ENCODE measurements at regions not wholly inside any gene's neighbourhood (a gene's known extent, or its start where the extent isn't known, plus 50 kb on each side); places are given as distances from the start of the nearest gene placed in this dataset.

DNA sequence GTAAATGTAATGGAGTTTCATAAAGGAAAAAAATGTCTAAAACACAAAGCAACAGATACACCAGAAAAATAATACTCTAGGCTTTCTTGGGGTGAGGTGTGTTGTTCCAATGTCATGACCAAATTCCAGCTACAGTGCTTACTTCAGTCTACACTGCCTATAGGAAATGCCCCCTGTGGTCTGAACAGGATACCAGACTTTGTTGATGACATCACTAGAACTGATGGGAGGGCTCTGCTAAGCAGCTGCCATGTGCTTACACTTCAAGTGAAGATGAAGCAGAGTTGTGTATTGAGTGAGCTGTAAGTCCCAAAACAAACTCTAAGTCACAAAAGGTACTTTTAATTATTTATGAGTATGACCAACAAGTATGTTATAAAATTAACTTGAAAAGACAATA lies 456.1 kb upstream of the IL12A start:
- Histone ChIP-seq H3K27me3 (ENCODE audit: control insufficient read depth, insufficient read depth, low read length) (no peaks in the 10 kb centered on the region), H3K36me3 (ENCODE audit: control insufficient read depth, insufficient read depth, low read length) (no peaks in the 10 kb centered on the region), H3K4me3 (ENCODE audit: low read depth, low read length) (no peak overlapping the region)
- FAIRE-seq, result no peak
- DNase-seq (ENCODE audit: low read depth), result no peak
- TF ChIP-seq, protein P1, sequence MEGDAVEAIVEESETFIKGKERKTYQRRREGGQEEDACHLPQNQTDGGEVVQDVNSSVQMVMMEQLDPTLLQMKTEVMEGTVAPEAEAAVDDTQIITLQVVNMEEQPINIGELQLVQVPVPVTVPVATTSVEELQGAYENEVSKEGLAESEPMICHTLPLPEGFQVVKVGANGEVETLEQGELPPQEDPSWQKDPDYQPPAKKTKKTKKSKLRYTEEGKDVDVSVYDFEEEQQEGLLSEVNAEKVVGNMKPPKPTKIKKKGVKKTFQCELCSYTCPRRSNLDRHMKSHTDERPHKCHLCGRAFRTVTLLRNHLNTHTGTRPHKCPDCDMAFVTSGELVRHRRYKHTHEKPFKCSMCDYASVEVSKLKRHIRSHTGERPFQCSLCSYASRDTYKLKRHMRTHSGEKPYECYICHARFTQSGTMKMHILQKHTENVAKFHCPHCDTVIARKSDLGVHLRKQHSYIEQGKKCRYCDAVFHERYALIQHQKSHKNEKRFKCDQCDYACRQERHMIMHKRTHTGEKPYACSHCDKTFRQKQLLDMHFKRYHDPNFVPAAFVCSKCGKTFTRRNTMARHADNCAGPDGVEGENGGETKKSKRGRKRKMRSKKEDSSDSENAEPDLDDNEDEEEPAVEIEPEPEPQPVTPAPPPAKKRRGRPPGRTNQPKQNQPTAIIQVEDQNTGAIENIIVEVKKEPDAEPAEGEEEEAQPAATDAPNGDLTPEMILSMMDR (IDR thresholded peaks at IDR 0.05; ENCODE audit: insufficient read depth, low read length, severe bottlenecking), result no peak

DNA sequence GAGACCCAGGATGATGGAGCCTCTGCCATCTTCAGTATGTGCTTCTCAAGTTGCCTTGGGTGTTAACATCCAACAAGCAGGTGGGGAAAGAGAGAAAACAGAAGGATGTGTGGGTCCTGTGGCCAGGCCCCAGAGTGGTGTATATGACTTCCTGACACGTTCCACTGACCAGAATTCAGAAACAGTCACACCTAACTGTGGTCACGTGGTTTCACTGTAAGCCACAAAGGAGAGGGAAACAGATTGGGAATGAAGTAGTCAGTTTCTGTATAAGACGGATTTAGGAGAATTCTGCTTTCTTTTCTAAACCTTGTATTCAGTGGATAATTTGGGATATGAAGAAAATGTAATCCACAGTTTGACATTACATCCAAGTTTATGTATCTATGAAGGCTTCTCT lies 454.1 kb upstream of the IL12A start:
- TF ChIP-seq, protein P1 (IDR thresholded peaks at IDR 0.05; ENCODE audit: insufficient read depth, low read length, severe bottlenecking), result no peak
- no peaks in the 10 kb centered on the region for H3K36me3 ChIP-seq (ENCODE audit: control insufficient read depth, insufficient read depth, low read length)
- no peak overlapping the region for H3K4me3 ChIP-seq (ENCODE audit: low read depth, low read length)
- DNase-seq (ENCODE audit: low read depth) (no peak), FAIRE-seq (no peak)
- no peaks in the 10 kb centered on the region for H3K27me3 ChIP-seq (ENCODE audit: control insufficient read depth, insufficient read depth, low read length)

DNA sequence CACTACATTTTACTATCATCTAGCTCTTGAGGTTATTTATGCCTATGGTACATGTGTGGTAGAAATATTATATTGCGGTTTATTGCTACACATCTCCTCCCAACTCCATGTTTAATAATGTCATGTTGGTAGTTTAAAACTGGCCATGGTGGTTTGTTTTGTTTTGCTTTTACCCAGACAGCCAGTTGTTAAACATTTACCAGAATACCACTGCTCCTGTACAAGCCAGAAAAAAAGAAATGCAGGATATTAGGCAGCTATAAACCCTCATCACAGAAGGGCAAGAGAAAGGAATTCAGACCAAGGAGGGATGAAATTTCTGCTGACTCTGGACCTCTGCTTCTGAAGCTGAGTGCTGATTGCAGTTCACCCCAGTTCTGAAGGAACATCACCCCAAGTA lies 451.8 kb upstream of the IL12A start:
- Histone ChIP-seq H3K4me3 (ENCODE audit: low read depth, low read length) (no peak overlapping the region), H3K27me3 (ENCODE audit: control insufficient read depth, insufficient read depth, low read length) (no peaks in the 10 kb centered on the region), H3K36me3 (ENCODE audit: control insufficient read depth, insufficient read depth, low read length) (no peaks in the 10 kb centered on the region)
- no peak for FAIRE-seq
- DNase-seq (ENCODE audit: low read depth), result no peak
- TF ChIP-seq, protein P1 (IDR thresholded peaks at IDR 0.05; ENCODE audit: insufficient read depth, low read length, severe bottlenecking), result no peak

DNA sequence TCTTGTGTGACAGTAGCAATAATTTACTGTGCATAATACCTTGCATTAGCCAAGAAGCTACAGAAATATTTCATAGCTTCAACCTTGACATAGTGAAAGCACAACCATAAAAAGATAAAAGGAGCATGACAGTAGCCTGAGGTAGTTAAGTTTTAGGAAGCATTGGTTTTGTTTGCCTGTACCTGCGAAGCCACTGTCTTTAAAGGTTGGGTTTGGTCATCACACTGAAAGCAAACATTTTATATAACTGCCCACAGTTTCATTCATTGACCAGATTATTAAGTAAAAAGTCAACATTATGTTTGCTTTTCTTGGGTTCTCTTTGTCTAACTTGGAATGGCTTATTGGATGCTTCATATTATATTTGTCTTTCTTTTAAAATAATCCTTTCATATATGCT lies 450.1 kb upstream of the IL12A start:
- TF ChIP-seq, protein P1 (IDR thresholded peaks at IDR 0.05; ENCODE audit: insufficient read depth, low read length, severe bottlenecking), result no peak
- DNase-seq (ENCODE audit: low read depth) (no peak), FAIRE-seq (no peak)
- Histone ChIP-seq H3K36me3 (ENCODE audit: control insufficient read depth, insufficient read depth, low read length) (no peaks in the 10 kb centered on the region), H3K4me3 (ENCODE audit: low read depth, low read length) (no peak overlapping the region), H3K27me3 (ENCODE audit: control insufficient read depth, insufficient read depth, low read length) (no peaks in the 10 kb centered on the region)

DNA sequence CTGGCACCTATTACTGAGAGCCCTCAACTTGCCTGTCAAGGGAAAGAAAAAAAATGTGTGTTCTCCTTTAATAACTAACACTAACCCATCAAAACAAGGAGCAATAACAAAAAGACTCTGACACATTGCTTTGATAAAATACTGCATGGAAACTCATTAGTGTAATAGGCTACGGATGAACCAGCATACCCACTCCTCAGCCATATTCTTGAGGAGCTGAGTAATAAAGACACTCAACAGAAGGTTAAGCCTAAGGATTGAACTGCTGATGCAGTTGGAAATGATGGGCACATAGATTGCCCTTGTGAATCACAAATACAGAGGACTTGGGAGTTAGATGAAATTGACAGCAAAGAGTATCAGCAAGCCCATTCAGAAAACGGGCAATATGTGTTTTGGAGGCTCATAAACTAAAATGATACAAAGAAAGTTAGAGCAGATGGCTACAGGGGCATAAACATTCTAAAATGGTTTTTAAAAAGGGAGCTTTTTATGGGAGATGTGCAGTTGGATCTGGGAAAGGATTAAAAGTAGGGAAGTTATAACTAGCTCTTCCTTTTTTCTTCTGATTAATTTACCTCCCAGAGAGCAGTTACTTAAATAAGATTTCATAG lies 447.6 kb upstream of the IL12A start:
- TF ChIP-seq, protein P1 (IDR thresholded peaks at IDR 0.05; ENCODE audit: insufficient read depth, low read length, severe bottlenecking), result no peak
- DNase-seq (ENCODE audit: low read depth), result no peak
- no peaks in the 10 kb centered on the region for H3K36me3 ChIP-seq (ENCODE audit: control insufficient read depth, insufficient read depth, low read length)
- no peak overlapping the region for H3K4me3 ChIP-seq (ENCODE audit: low read depth, low read length)
- H3K27me3 ChIP-seq (ENCODE audit: control insufficient read depth, insufficient read depth, low read length), result no peaks in the 10 kb centered on the region
- no peak for FAIRE-seq

DNA sequence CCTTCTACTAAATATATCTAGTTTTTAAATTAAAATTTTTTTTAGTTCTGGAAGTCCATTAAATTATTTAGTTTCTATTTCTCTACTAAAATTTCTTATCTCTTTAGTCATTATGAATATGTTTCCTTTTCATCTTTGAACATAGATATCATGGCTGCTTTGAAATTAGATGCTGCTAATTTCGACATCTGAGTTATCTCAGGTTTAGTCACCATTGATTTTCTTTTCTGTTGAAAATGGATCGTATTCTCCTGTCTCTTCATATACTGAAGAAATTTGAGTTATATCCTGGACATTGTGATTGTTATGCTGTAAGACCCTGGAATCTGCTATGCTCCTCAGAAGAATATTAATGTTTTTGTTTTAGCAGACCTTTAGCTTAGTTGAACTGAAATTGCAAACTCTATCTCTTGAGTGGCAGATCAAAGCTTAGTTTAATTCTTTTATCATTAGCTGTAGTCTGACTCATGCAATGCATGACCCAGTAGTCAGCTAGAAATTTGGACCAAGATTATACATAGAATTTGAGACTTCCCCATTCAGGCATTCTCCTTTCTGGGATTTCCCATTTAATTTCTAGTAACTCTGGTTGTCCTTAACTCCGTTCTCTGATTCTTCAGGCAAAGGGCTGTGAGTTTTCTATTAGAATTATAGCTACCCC lies 439.8 kb upstream of the IL12A start:
- DNase-seq (ENCODE audit: low read depth), result peak; percentile 70
- no peaks in the 10 kb centered on the region for H3K27me3 ChIP-seq (ENCODE audit: control insufficient read depth, insufficient read depth, low read length)
- no peaks in the 10 kb centered on the region for H3K36me3 ChIP-seq (ENCODE audit: control insufficient read depth, insufficient read depth, low read length)
- H3K4me3 ChIP-seq (ENCODE audit: low read depth, low read length), result no peak overlapping the region
- no peak for FAIRE-seq
- TF ChIP-seq, protein P1 (IDR thresholded peaks at IDR 0.05; ENCODE audit: insufficient read depth, low read length, severe bottlenecking), result no peak

All from bronchial epithelial cell (primary cell).